Prostate gland (tissue), 2 donors: ENCODE measurements at regions not wholly inside any gene's neighbourhood (a gene's known extent, or its start where the extent isn't known, plus 50 kb on each side); places are given as distances from the start of the nearest gene placed in this dataset.

Experiments used
- POLR2A ChIP-seq: fragments of 450-650 bp; IDR thresholded peaks from one replicate; pipeline ENCODE4 v1.6.1; 2016; ENCODE audit warnings: antibody characterized with exemption, mild to moderate bottlenecking
- POLR2AphosphoS5 ChIP-seq: sonication (generic); formaldehyde crosslinking; IDR thresholded peaks from one replicate; pipeline ENCODE4 v1.6.1; 2017; ENCODE audit warnings: antibody characterized with exemption
- TF ChIP-seq, protein P1 (sequence below), 4 experiments: fragments of 200-600 bp in 2 of 4; fragments of 450-650 bp in 2 of 4; sonication (generic) in 2 of 4; IDR thresholded peaks; 1 replicate in 3 of 4; 2 replicates in 1 of 4; pipeline ENCODE4 v1.5.1; 2016 to 2019; ENCODE audit warnings: antibody characterized with exemption in 4 of 4, mild to moderate bottlenecking in 2 of 4, moderate library complexity in 2 of 4

DNA sequence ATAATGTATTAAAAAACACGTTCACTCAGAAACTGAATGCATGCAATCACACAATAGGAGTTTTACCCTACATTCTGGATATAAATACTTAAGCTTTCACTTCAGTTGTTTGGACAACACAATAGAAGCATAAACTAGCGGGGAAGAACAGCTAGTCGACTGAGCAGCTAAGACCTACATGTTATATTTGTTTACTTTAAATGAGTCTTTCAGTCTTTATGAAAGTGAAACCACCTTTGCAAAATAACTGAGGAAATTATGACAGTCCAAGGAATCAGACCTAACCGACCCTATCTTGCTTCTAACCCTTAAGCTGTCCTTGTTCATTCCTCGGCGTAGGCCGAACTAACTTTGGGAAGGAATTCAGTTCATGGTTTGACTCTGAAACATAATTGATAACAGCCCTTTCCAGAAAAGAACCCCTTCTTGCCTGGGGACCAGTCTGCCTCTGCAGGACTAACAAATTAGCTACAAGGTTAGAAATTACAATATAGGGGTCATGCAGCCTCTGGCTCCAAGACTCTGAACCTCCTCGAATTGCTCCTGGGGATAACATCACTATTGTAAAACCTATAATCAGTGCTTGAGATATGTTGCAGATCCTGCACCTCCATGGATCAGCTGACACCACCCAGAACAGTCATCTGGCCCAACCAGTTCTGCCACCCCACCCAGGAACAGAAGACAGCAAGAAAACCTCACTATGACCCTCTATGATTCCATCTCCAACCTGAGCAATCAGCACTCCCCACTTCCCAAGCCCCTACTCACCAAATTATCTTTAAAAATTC, 185.1 kb upstream of the KLF6 start:
- TF ChIP-seq, protein P1, sequence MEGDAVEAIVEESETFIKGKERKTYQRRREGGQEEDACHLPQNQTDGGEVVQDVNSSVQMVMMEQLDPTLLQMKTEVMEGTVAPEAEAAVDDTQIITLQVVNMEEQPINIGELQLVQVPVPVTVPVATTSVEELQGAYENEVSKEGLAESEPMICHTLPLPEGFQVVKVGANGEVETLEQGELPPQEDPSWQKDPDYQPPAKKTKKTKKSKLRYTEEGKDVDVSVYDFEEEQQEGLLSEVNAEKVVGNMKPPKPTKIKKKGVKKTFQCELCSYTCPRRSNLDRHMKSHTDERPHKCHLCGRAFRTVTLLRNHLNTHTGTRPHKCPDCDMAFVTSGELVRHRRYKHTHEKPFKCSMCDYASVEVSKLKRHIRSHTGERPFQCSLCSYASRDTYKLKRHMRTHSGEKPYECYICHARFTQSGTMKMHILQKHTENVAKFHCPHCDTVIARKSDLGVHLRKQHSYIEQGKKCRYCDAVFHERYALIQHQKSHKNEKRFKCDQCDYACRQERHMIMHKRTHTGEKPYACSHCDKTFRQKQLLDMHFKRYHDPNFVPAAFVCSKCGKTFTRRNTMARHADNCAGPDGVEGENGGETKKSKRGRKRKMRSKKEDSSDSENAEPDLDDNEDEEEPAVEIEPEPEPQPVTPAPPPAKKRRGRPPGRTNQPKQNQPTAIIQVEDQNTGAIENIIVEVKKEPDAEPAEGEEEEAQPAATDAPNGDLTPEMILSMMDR (IDR thresholded peaks at IDR 0.05): no peak
- TF ChIP-seq POLR2A: no peak
- no peak for TF ChIP-seq POLR2AphosphoS5
